ENCODE measurements at regions not wholly inside any gene's neighbourhood (a gene's known extent, or its start where the extent isn't known, plus 50 kb on each side); places are given as distances from the start of the nearest gene placed in this dataset.
"Not testable (repeated sequence)": the region's sequence is repeated elsewhere in the genome, so short reads cannot be mapped to it uniquely, and the experiment has no call there.

GRCh38 chr1:234808943-234809853 lies 199.2 kb upstream of the IRF2BP2 start:
- peak; percentile 35 for ATAC-seq
- not testable (repeated sequence) for H3K4me3 Mint-ChIP-seq; H3K4me1 Mint-ChIP-seq; H3K27ac Mint-ChIP-seq; DNase-seq (ENCODE audit: low spot score in 2 of 2); H3K9me3 Mint-ChIP-seq; H3K36me3 Mint-ChIP-seq

GRCh38 chr1:234808459-234808858 lies 198.5 kb upstream of the IRF2BP2 start:
- H3K27ac Mint-ChIP-seq; H3K4me1 Mint-ChIP-seq; H3K9me3 Mint-ChIP-seq; DNase-seq (ENCODE audit: low spot score in 2 of 2); ATAC-seq; H3K4me3 Mint-ChIP-seq; H3K36me3 Mint-ChIP-seq: not testable (repeated sequence)

GRCh38 chr1:234807705-234808104 lies 197.7 kb upstream of the IRF2BP2 start:
- not testable (repeated sequence) for H3K4me1 Mint-ChIP-seq; H3K36me3 Mint-ChIP-seq; ATAC-seq; H3K4me3 Mint-ChIP-seq; H3K27ac Mint-ChIP-seq; DNase-seq (ENCODE audit: low spot score in 2 of 2); H3K9me3 Mint-ChIP-seq

- H3K9me3 Mint-ChIP-seq; H3K4me1 Mint-ChIP-seq; DNase-seq (ENCODE audit: low spot score in 2 of 2); H3K4me3 Mint-ChIP-seq; H3K36me3 Mint-ChIP-seq; H3K27ac Mint-ChIP-seq; ATAC-seq: not testable (repeated sequence)
Measured at GRCh38 chr1:234802586-234802985, 192.6 kb upstream of the IRF2BP2 start.

- not testable (repeated sequence) for H3K9me3 Mint-ChIP-seq; ATAC-seq; H3K36me3 Mint-ChIP-seq; H3K4me1 Mint-ChIP-seq; H3K27ac Mint-ChIP-seq; H3K4me3 Mint-ChIP-seq; DNase-seq (ENCODE audit: low spot score in 2 of 2)
Measured at GRCh38 chr1:234801636-234802035, 191.7 kb upstream of the IRF2BP2 start.

- not testable (repeated sequence) for ATAC-seq; H3K27ac Mint-ChIP-seq; H3K9me3 Mint-ChIP-seq; H3K4me3 Mint-ChIP-seq; DNase-seq (ENCODE audit: low spot score in 2 of 2); H3K4me1 Mint-ChIP-seq; H3K36me3 Mint-ChIP-seq
Measured at GRCh38 chr1:234801147-234801546, 191.2 kb upstream of the IRF2BP2 start.

- DNase-seq (ENCODE audit: low spot score in 2 of 2); H3K36me3 Mint-ChIP-seq; H3K9me3 Mint-ChIP-seq; H3K27ac Mint-ChIP-seq; H3K4me1 Mint-ChIP-seq; H3K4me3 Mint-ChIP-seq; ATAC-seq: not testable (repeated sequence)
Measured at GRCh38 chr1:234800563-234800962, 190.6 kb upstream of the IRF2BP2 start.

GRCh38 chr1:234799021-234799689 lies 189.2 kb upstream of the IRF2BP2 start:
- H3K27ac Mint-ChIP-seq; H3K4me1 Mint-ChIP-seq; DNase-seq (ENCODE audit: low spot score in 2 of 2); H3K36me3 Mint-ChIP-seq; H3K9me3 Mint-ChIP-seq; H3K4me3 Mint-ChIP-seq: not testable (repeated sequence)
- ATAC-seq: peak; percentile 47

- H3K9me3 Mint-ChIP-seq; DNase-seq (ENCODE audit: low spot score in 2 of 2); H3K27ac Mint-ChIP-seq; H3K36me3 Mint-ChIP-seq; H3K4me1 Mint-ChIP-seq; H3K4me3 Mint-ChIP-seq; ATAC-seq: not testable (repeated sequence)
Measured at GRCh38 chr1:234797216-234797615, 187.2 kb upstream of the IRF2BP2 start.

GRCh38 chr1:234796438-234796792 lies 186.4 kb upstream of the IRF2BP2 start:
- not testable (repeated sequence) for H3K4me1 Mint-ChIP-seq; DNase-seq (ENCODE audit: low spot score in 2 of 2); H3K27ac Mint-ChIP-seq; H3K9me3 Mint-ChIP-seq; H3K4me3 Mint-ChIP-seq; H3K36me3 Mint-ChIP-seq; ATAC-seq

GRCh38 chr1:234795711-234796437 lies 185.9 kb upstream of the IRF2BP2 start:
- H3K27ac Mint-ChIP-seq; H3K4me1 Mint-ChIP-seq; H3K4me3 Mint-ChIP-seq; DNase-seq (ENCODE audit: low spot score in 2 of 2); H3K36me3 Mint-ChIP-seq; ATAC-seq; H3K9me3 Mint-ChIP-seq: not testable (repeated sequence)

GRCh38 chr1:234795007-234795406 lies 185.0 kb upstream of the IRF2BP2 start:
- H3K4me3 Mint-ChIP-seq, ATAC-seq: not testable (repeated sequence)

GRCh38 chr1:234794452-234794851 lies 184.5 kb upstream of the IRF2BP2 start:
- not testable (repeated sequence) for H3K4me1 Mint-ChIP-seq; DNase-seq (ENCODE audit: low spot score in 2 of 2); H3K36me3 Mint-ChIP-seq; H3K9me3 Mint-ChIP-seq; H3K4me3 Mint-ChIP-seq; ATAC-seq; H3K27ac Mint-ChIP-seq

More at GRCh38 chr1:234795007-234795406, 185.0 kb upstream of the IRF2BP2 start:
- not testable (repeated sequence) for H3K36me3 Mint-ChIP-seq; DNase-seq (ENCODE audit: low spot score in 2 of 2); H3K27ac Mint-ChIP-seq; H3K9me3 Mint-ChIP-seq; H3K4me1 Mint-ChIP-seq

- H3K9me3 Mint-ChIP-seq; H3K4me1 Mint-ChIP-seq; H3K27ac Mint-ChIP-seq; H3K36me3 Mint-ChIP-seq; H3K4me3 Mint-ChIP-seq; ATAC-seq; DNase-seq (ENCODE audit: low spot score in 2 of 2): not testable (repeated sequence)
Measured at GRCh38 chr1:234793924-234794323, 183.9 kb upstream of the IRF2BP2 start.

GRCh38 chr1:234792221-234792864 lies 182.4 kb upstream of the IRF2BP2 start:
- not testable (repeated sequence) for H3K9me3 Mint-ChIP-seq; H3K36me3 Mint-ChIP-seq; H3K27ac Mint-ChIP-seq; H3K4me3 Mint-ChIP-seq; H3K4me1 Mint-ChIP-seq; DNase-seq (ENCODE audit: low spot score in 2 of 2)
- ATAC-seq: peak; percentile 40

Measured in stimulated activated effector memory CD8-positive, alpha-beta T cell treated with anti-CD3 and anti-CD28 coated beads, Interleukin-12 subunit alpha, Interleukin-12 subunit beta, amount 100 ng/mL, for 72 hours (primary cell).